ENCODE measurements at regions not wholly inside any gene's neighbourhood (a gene's known extent, or its start where the extent isn't known, plus 50 kb on each side); places are given as distances from the start of the nearest gene placed in this dataset.

- H3K4me1 Mint-ChIP-seq (ENCODE audit: low read depth) = no peaks in the 10 kb centered on the region
- no peak for DNase-seq
- H3K27me3 Mint-ChIP-seq (ENCODE audit: insufficient read depth) = no peaks in the 10 kb centered on the region
- peaks cover 82% of the 10 kb centered on the region for H3K9me3 Mint-ChIP-seq
- no peak overlapping the region for H3K4me3 Mint-ChIP-seq
- TF ChIP-seq CTCF (IDR thresholded peaks at IDR 0.05) = no peak
- H3K36me3 Mint-ChIP-seq (ENCODE audit: low read depth) = 0 out of 2 replicates have a peak, but pooled peaks cover 8% of the 10 kb centered on the region
- H3K27ac Mint-ChIP-seq = no peak overlapping the region
These were observed 372.8 kb downstream of the NPHP4 start for GRCh38 chr1:5619469-5619868.

GRCh38 chr1:5617546-5617945 lies 374.7 kb downstream of the NPHP4 start:
- TF ChIP-seq CTCF (IDR thresholded peaks at IDR 0.05) = no peak
- no peak overlapping the region for H3K4me3 Mint-ChIP-seq
- peaks cover 78% of the 10 kb centered on the region for H3K9me3 Mint-ChIP-seq
- no peak overlapping the region for H3K27ac Mint-ChIP-seq
- no peaks in the 10 kb centered on the region for H3K27me3 Mint-ChIP-seq (ENCODE audit: insufficient read depth)
- no peak for DNase-seq
- H3K36me3 Mint-ChIP-seq (ENCODE audit: low read depth) = 0 out of 2 replicates have a peak, but pooled peaks cover 4% of the 10 kb centered on the region
- no peaks in the 10 kb centered on the region for H3K4me1 Mint-ChIP-seq (ENCODE audit: low read depth)

GRCh38 chr1:5617179-5617520 lies 375.1 kb downstream of the NPHP4 start:
- Mint-ChIP-seq H3K4me3 (no peak overlapping the region), H3K4me1 (ENCODE audit: low read depth) (no peaks in the 10 kb centered on the region)

GRCh38 chr1:5616366-5617178 lies 375.7 kb downstream of the NPHP4 start:
- no peaks in the 10 kb centered on the region for H3K36me3 Mint-ChIP-seq (ENCODE audit: low read depth)
- no peak for DNase-seq
- H3K4me3 Mint-ChIP-seq = no peak overlapping the region
- H3K4me1 Mint-ChIP-seq (ENCODE audit: low read depth) = no peaks in the 10 kb centered on the region
- H3K27me3 Mint-ChIP-seq (ENCODE audit: insufficient read depth) = no peaks in the 10 kb centered on the region
- H3K9me3 Mint-ChIP-seq = peaks cover 70% of the 10 kb centered on the region
- TF ChIP-seq CTCF (IDR thresholded peaks at IDR 0.05) = no peak
- no peak overlapping the region for H3K27ac Mint-ChIP-seq

More at GRCh38 chr1:5617179-5617520, 375.1 kb downstream of the NPHP4 start:
- TF ChIP-seq CTCF (IDR thresholded peaks at IDR 0.05) = no peak
- Mint-ChIP-seq H3K27me3 (ENCODE audit: insufficient read depth) (no peaks in the 10 kb centered on the region), H3K36me3 (ENCODE audit: low read depth) (no peaks in the 10 kb centered on the region), H3K27ac (no peak overlapping the region), H3K9me3 (peaks cover 74% of the 10 kb centered on the region)
- DNase-seq = no peak

GRCh38 chr1:5615076-5615475 lies 377.1 kb downstream of the NPHP4 start:
- H3K27me3 Mint-ChIP-seq (ENCODE audit: insufficient read depth) = no peaks in the 10 kb centered on the region
- no peaks in the 10 kb centered on the region for H3K36me3 Mint-ChIP-seq (ENCODE audit: low read depth)
- TF ChIP-seq CTCF (IDR thresholded peaks at IDR 0.05) = no peak

More at GRCh38 chr1:5615076-5615475, 377.1 kb downstream of the NPHP4 start:
- DNase-seq = no peak
- H3K4me3 Mint-ChIP-seq = no peak overlapping the region
- no peak overlapping the region for H3K27ac Mint-ChIP-seq
- no peaks in the 10 kb centered on the region for H3K4me1 Mint-ChIP-seq (ENCODE audit: low read depth)
- H3K9me3 Mint-ChIP-seq = peaks cover 67% of the 10 kb centered on the region
